Peyer's patch (tissue), 4 donors: ENCODE measurements at regions not wholly inside any gene's neighbourhood (a gene's known extent, or its start where the extent isn't known, plus 50 kb on each side); places are given as distances from the start of the nearest gene placed in this dataset.

Source experiments
- DNase-seq, 3 donors: peaks; one replicate each; pipeline ENCODE4 v3.0.0-alpha.2; 2017 to 2019
- H3K27ac ChIP-seq, 4 donors: fragments of 200-600 bp; sonication (generic); one replicate each; pipeline ENCODE4 v1.5.1; 2016 to 2019
- H3K27me3 ChIP-seq, 2 donors: fragments of 200-600 bp; sonication (generic); one replicate each; pipeline ENCODE4 v1.5.1; 2019
- H3K36me3 ChIP-seq, 3 donors: fragments of 200-600 bp; sonication (generic); one replicate each; pipeline ENCODE4 v1.5.1; 2016 to 2019
- H3K4me1 ChIP-seq, 4 donors: fragments of 200-600 bp; sonication (generic); one replicate each; pipeline ENCODE4 v1.5.1; 2016 to 2019
- H3K4me3 ChIP-seq, 4 donors: fragments of 200-600 bp; sonication (generic); 1 replicate in 3 of 4; 2 replicates in 1 of 4; pipeline ENCODE4 v1.5.1; 2016 to 2019; ENCODE audit warnings: mild to moderate bottlenecking in 1 of 4
- H3K9me3 ChIP-seq, 4 donors: fragments of 200-600 bp; sonication (generic); one replicate each; pipeline ENCODE4 v1.5.1; 2016 to 2019; ENCODE audit warnings: mild to moderate bottlenecking in 1 of 4
- POLR2A ChIP-seq, 2 donors: fragments of 450-650 bp; IDR thresholded peaks; one replicate each; pipeline ENCODE4 v1.5.1; 2017; ENCODE audit warnings: antibody characterized with exemption in 2 of 2, mild to moderate bottlenecking in 2 of 2, moderate library complexity in 2 of 2
- TF ChIP-seq, protein P1 (sequence below), 6 experiments: fragments of 450-650 bp in 4 of 6; fragments of 200-600 bp in 2 of 6; sonication (generic) in 1 of 6; IDR thresholded peaks; one replicate each; pipeline ENCODE4 v1.5.1; 2017 to 2019; ENCODE audit warnings: antibody characterized with exemption in 6 of 6, mild to moderate bottlenecking in 3 of 6, moderate library complexity in 1 of 6

DNA sequence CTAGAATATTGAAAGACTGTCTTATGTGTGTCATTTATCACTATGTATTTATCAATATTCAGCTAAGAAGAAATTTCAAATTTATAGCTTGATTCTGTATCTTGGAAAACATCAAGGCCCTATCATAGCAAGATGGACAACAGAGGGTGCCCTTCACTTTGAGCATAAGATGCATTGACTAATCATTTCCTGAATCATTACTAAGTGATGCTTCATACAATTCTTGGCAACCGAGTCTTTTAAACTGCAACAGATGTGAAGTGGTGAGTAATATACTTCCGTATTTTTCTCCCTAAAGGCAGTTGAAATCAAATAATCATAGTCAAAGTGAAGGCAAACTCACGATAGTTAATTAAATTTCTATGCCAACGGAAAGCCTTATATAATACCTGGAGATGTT lies 318.6 kb upstream of the RGMB start:
- Histone ChIP-seq H3K36me3 (no peaks in the 10 kb centered on the region), H3K9me3 (no peaks in the 10 kb centered on the region), H3K27me3 (no peaks in the 10 kb centered on the region), H3K4me1 (no peaks in the 10 kb centered on the region), H3K4me3 (no peak overlapping the region), H3K27ac (no peak overlapping the region)
- no peak for TF ChIP-seq POLR2A (IDR thresholded peaks at IDR 0.05)
- TF ChIP-seq, protein P1, sequence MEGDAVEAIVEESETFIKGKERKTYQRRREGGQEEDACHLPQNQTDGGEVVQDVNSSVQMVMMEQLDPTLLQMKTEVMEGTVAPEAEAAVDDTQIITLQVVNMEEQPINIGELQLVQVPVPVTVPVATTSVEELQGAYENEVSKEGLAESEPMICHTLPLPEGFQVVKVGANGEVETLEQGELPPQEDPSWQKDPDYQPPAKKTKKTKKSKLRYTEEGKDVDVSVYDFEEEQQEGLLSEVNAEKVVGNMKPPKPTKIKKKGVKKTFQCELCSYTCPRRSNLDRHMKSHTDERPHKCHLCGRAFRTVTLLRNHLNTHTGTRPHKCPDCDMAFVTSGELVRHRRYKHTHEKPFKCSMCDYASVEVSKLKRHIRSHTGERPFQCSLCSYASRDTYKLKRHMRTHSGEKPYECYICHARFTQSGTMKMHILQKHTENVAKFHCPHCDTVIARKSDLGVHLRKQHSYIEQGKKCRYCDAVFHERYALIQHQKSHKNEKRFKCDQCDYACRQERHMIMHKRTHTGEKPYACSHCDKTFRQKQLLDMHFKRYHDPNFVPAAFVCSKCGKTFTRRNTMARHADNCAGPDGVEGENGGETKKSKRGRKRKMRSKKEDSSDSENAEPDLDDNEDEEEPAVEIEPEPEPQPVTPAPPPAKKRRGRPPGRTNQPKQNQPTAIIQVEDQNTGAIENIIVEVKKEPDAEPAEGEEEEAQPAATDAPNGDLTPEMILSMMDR (IDR thresholded peaks at IDR 0.05) = peak in 3 of 6 experiments; percentile 25 to 43 (median 33)
- DNase-seq = no peak

DNA sequence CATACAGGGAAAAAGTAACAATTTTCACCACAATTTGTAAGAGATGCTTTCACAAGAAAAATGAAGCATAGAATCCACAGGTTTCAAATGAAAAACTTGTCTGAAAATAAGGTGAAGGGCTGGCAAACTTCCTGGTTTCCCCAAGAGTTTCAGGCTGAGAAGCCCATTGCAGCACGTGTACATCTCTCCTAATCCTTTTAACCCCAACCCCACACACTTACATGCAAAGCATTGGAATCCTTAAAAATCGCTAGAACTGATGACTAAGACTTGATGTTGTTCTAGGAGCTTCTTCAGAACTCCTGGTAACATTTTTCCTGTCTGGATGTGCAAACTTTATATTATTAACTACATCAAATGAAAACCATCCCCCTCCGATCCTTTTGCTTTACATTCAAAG lies 317.8 kb upstream of the RGMB start:
- Histone ChIP-seq H3K4me3 (no peak overlapping the region), H3K27ac (no peak overlapping the region)
- TF ChIP-seq POLR2A (IDR thresholded peaks at IDR 0.05) = no peak

DNA sequence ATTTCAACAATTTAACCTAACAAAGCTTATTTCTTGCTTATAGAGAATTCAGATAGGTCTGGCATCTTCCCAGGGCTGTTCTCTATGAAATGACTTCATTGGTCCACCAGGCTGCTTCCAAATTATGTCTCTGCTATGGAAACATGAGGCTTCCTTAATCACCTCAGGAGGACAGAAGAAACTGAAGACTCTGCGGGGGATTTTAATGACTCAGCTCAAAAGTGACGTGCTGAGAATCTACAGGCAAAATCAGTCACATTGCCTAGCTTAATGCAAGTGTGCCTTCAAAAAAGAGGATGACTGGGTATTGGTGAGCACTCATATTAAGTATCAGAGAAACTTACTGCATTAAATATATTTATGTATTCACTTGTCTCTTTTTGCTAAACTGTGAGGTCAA lies 315.5 kb upstream of the RGMB start:
- no peaks in the 10 kb centered on the region for H3K4me1 ChIP-seq
- H3K9me3 ChIP-seq = no peaks in the 10 kb centered on the region
- H3K27ac ChIP-seq = no peak overlapping the region
- no peaks in the 10 kb centered on the region for H3K36me3 ChIP-seq
- H3K27me3 ChIP-seq = no peaks in the 10 kb centered on the region
- no peak for DNase-seq
- TF ChIP-seq, protein P1 (IDR thresholded peaks at IDR 0.05) = no peak
- TF ChIP-seq POLR2A (IDR thresholded peaks at IDR 0.05) = no peak
- no peak overlapping the region for H3K4me3 ChIP-seq

More for the DNA sequence above, 317.8 kb upstream of the RGMB start:
- DNase-seq = no peak
- H3K27me3 ChIP-seq = no peaks in the 10 kb centered on the region
- no peaks in the 10 kb centered on the region for H3K4me1 ChIP-seq
- H3K9me3 ChIP-seq = no peaks in the 10 kb centered on the region
- no peaks in the 10 kb centered on the region for H3K36me3 ChIP-seq

DNA sequence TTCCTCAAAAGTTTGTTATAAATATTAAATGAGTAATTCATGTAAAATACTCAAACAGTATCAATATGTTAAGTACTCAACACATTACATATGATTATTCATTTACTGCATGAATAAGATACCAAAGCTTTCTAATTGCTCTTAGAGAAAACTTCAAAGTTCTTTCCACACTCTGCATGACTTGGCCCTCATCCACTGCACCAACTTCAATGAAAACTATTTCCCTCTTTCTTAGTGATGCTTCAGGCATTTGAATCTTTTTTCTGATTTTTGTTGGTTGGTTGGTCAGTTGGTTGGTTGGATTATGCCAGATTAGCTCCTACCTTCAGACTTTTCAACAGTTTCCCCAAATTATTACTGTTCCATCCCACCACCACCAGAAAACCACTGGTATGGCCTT lies 314.7 kb upstream of the RGMB start:
- no peaks in the 10 kb centered on the region for H3K27me3 ChIP-seq
- no peaks in the 10 kb centered on the region for H3K9me3 ChIP-seq
- no peaks in the 10 kb centered on the region for H3K36me3 ChIP-seq
- H3K4me3 ChIP-seq = no peak overlapping the region
- no peaks in the 10 kb centered on the region for H3K4me1 ChIP-seq
- TF ChIP-seq, protein P1 (IDR thresholded peaks at IDR 0.05) = no peak
- no peak for TF ChIP-seq POLR2A (IDR thresholded peaks at IDR 0.05)
- no peak overlapping the region for H3K27ac ChIP-seq
- DNase-seq = no peak

DNA sequence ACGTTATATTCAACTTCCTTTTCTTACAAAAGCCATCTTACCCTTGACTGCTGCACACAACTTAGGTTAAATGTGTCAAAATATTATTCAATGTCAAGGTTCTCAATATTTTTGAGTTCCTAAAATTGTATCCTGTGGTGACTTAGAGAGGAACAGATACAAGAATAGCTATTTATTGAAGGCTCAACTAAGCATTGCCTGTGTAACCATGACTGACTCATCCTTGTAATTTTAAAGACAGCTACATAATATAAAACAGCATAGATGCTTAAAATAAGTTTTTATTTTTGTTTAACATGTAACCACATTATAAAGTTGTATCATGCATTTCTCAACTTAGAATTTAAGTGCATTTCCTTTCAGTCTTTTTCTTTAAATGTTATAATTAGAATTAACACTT lies 312.9 kb upstream of the RGMB start:
- no peaks in the 10 kb centered on the region for H3K36me3 ChIP-seq
- no peak for DNase-seq
- H3K4me3 ChIP-seq = no peak overlapping the region
- H3K9me3 ChIP-seq = no peaks in the 10 kb centered on the region
- no peak for TF ChIP-seq POLR2A (IDR thresholded peaks at IDR 0.05)
- TF ChIP-seq, protein P1 (IDR thresholded peaks at IDR 0.05) = no peak
- H3K27me3 ChIP-seq = no peaks in the 10 kb centered on the region
- H3K27ac ChIP-seq = no peak overlapping the region
- H3K4me1 ChIP-seq = no peaks in the 10 kb centered on the region

DNA sequence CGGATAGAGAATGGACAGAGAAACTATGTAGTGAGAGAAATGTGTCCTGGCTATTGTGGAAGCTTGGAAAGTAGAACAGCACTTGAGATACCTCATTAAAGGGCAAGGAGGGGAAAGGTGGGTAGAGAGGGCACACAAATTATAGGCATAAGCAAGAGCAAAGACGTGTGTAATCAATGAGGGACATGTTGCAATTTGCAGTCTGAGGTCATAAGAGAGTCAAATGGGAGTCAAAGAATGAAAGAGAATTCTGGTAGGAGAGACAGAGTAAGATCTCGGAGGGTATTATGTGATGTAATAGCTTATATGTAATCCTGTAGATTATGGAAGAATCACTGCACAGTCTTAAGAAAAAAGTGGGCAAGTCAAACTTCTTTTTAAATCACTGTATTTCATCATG lies 312.0 kb upstream of the RGMB start:
- TF ChIP-seq, protein P1 (IDR thresholded peaks at IDR 0.05) = no peak
- no peak for TF ChIP-seq POLR2A (IDR thresholded peaks at IDR 0.05)
- H3K4me1 ChIP-seq = no peaks in the 10 kb centered on the region

More for the DNA sequence above, 312.0 kb upstream of the RGMB start:
- no peaks in the 10 kb centered on the region for H3K9me3 ChIP-seq
- no peak overlapping the region for H3K27ac ChIP-seq
- H3K27me3 ChIP-seq = no peaks in the 10 kb centered on the region
- H3K4me3 ChIP-seq = no peak overlapping the region
- no peak for DNase-seq
- no peaks in the 10 kb centered on the region for H3K36me3 ChIP-seq
